Kidney epithelial cell (primary cell): ENCODE measurements at regions not wholly inside any gene's neighbourhood (a gene's known extent, or its start where the extent isn't known, plus 50 kb on each side); places are given as distances from the start of the nearest gene placed in this dataset.

Experiments
- DNase-seq: peaks from one replicate; pipeline ENCODE4 v3.0.0-alpha.2; 2010; ENCODE audit warnings: low read depth
- H3K27me3 ChIP-seq: 2 replicates; pipeline ENCODE4 v1.6.0; 2011; ENCODE audit warnings: low read length; ENCODE audit not compliant: control insufficient read depth, insufficient read depth
- H3K36me3 ChIP-seq: 2 replicates; pipeline ENCODE4 v1.5.1; 2011; ENCODE audit warnings: low read length; ENCODE audit not compliant: control insufficient read depth, insufficient read depth
- H3K4me3 ChIP-seq: 2 replicates; pipeline ENCODE4 v1.5.1; 2011; ENCODE audit warnings: low read depth, mild to moderate bottlenecking, control low read depth, low read length
- TF ChIP-seq, protein P1 (sequence below): IDR thresholded peaks from 2 replicates; pipeline ENCODE4 v1.5.1; 2011; ENCODE audit warnings: mild to moderate bottlenecking, moderate library complexity, low read length, control low read depth, inconsistent platforms; ENCODE audit not compliant: insufficient read depth, poor library complexity, severe bottlenecking

DNA sequence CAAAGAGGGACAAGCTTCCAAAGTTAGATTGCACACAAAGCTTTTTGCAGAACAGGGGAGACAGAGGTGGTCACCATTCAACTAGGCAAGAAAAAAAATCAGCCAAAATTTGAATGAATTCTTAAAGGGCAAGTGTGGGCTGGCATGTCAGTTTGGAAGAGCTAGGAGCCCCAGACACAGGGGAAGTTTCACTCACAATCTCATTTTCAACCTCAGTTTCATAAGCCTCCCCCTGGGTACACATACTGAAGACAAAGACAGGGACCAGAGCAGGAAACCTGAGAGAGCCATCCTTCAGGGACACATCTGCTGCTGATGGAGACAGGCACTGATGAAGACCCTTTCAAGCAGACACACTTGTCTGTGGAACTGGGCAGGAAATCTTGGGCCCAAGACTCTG is 106.3 kb upstream of the PSMD7 start:
- DNase-seq: no peak
- TF ChIP-seq, protein P1, sequence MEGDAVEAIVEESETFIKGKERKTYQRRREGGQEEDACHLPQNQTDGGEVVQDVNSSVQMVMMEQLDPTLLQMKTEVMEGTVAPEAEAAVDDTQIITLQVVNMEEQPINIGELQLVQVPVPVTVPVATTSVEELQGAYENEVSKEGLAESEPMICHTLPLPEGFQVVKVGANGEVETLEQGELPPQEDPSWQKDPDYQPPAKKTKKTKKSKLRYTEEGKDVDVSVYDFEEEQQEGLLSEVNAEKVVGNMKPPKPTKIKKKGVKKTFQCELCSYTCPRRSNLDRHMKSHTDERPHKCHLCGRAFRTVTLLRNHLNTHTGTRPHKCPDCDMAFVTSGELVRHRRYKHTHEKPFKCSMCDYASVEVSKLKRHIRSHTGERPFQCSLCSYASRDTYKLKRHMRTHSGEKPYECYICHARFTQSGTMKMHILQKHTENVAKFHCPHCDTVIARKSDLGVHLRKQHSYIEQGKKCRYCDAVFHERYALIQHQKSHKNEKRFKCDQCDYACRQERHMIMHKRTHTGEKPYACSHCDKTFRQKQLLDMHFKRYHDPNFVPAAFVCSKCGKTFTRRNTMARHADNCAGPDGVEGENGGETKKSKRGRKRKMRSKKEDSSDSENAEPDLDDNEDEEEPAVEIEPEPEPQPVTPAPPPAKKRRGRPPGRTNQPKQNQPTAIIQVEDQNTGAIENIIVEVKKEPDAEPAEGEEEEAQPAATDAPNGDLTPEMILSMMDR: no peak
- no peaks in the 10 kb centered on the region for H3K36me3 ChIP-seq
- no peak overlapping the region for H3K4me3 ChIP-seq
- H3K27me3 ChIP-seq: no peaks in the 10 kb centered on the region

DNA sequence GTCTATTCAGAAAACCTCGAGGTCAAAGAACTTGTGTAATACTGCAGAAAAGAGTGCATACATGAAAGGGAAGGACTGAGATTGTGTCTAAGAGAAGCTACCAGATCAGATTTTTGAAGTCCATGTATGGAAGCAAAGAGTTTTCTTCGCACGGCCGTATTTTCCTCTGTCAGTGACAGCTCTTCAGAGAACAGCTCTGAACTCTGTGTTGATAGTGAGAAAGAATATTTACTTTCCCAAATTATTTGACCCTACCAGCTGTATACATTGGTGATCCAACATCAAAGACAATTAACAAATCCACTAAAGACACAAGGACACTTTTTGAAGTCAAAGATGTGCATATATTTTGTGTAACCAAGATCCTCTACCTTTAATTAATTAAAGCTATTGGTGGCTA is 107.8 kb upstream of the PSMD7 start:
- H3K4me3 ChIP-seq: no peak overlapping the region
- no peaks in the 10 kb centered on the region for H3K36me3 ChIP-seq
- no peak for DNase-seq
- TF ChIP-seq, protein P1: no peak
- H3K27me3 ChIP-seq: no peaks in the 10 kb centered on the region

DNA sequence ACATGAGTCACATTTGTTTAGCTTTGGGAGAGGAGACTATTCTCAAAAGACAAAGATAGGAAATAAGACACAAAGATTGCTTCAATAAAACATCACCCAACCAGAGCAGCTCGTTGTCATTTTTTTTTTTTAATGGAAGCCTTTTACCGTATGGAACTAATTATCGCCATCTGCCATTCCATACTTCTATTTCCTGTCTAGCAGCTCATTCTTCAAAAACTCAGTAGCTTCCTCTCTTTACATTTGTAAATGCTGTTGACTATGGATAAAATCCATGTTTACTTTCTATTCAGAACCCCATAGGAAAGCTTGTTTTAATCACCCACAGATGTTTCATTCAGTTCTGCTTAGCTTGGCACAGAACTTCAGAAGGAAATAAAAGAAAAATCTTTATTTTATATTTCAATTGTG is 110.0 kb upstream of the PSMD7 start:
- Histone ChIP-seq H3K36me3 (no peaks in the 10 kb centered on the region), H3K27me3 (no peaks in the 10 kb centered on the region), H3K4me3 (no peak overlapping the region)
- TF ChIP-seq, protein P1: no peak
- DNase-seq: no peak

DNA sequence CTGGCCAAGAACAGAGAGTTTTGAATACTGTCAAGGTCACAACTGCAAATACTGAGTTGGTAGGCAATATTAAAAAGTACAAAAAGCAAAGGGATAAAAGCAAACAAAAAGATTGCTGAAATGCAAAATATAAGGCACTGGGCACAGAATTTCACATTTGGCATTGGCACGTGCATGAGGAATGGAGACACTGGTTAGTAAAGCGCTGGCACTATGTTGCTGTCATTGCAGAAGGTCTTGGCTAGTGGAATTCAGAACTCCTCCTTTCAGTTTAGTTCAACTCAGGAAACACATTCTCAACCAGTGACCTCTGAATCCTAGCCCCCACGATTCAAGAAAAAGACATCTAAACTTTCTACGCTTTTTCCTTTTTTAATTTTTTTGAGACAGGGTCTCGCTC is 111.8 kb upstream of the PSMD7 start:
- no peaks in the 10 kb centered on the region for H3K27me3 ChIP-seq
- H3K4me3 ChIP-seq: no peak overlapping the region
- TF ChIP-seq, protein P1: no peak
- H3K36me3 ChIP-seq: no peaks in the 10 kb centered on the region
- DNase-seq: no peak

DNA sequence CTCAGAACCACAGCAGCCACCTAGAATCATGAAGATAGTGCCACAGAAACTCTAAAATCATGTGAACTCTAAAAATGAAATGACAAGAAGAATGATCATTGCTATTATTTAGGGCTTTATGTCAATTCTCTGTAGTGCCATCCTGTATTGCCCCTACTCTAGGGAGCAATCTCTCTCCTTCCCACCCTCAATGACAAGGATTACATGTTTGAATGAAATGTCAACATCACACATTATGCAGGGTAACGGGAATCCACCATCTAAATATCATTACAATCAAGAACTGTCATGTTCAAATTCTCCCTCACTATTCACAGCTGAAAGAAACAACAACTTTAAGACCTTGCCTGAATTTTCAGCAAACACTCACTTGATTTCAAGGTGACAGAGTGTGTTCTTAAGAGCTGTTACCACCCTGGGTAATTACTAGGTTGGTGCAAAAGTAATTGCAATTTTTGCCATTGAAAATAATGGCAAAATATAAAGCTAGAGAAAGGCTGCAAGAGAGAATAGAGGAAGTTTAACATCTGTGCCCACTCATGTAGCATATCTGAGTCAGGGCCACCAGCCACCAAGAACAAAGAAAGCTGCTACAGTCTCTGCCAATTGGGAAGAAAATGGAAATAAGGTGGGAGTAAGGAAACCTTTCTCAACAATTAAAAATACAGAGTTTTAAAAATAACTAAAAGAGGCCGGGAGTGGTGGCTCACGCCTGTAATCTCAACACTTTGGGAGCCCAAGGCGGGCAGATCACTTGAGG is 112.8 kb upstream of the PSMD7 start:
- no peak for DNase-seq
- Histone ChIP-seq H3K36me3 (no peaks in the 10 kb centered on the region), H3K27me3 (no peaks in the 10 kb centered on the region), H3K4me3 (no peak overlapping the region)
- TF ChIP-seq, protein P1: no peak

DNA sequence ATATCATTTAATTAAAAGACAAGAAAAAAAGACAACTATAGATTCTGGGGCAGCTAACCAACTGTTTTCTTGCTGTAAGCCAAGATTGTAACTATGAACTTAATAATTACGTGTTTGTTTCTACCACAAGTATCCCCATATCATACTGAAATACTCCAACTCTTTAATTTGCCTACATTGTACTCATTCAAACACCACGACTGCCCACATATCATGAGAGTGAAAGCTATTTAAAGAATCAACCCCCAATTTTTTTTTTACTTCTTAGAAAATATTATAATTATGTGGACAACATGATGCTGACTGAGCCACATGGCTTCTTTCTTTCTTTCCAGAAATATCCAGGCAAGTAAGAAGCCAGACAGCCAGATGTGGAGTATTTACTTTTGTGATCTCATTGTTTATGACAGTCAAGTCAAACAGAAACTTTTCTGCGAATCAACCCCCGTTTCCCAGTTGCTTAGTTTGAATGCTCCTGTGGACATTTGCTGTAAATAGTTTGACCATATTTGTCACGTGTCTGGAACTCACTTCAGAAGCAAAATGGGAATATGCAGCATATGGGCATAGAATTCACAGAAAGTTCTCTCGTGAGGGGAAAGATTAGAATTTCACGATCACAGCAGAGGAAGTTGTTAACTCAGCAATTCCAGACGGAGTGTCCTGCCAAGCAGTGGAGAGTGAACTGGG is 126.8 kb upstream of the PSMD7 start:
- no peaks in the 10 kb centered on the region for H3K36me3 ChIP-seq
- TF ChIP-seq, protein P1: no peak
- no peak overlapping the region for H3K4me3 ChIP-seq
- H3K27me3 ChIP-seq: no peaks in the 10 kb centered on the region
- DNase-seq: no peak
